Upper lobe of left lung (tissue), 4 donors: ENCODE measurements at regions not wholly inside any gene's neighbourhood (a gene's known extent, or its start where the extent isn't known, plus 50 kb on each side); places are given as distances from the start of the nearest gene placed in this dataset.

ENCODE experiments used
- EP300 ChIP-seq, 4 donors: sonication (generic); formaldehyde crosslinking; IDR thresholded peaks; one replicate each; pipeline ENCODE4 v1.5.1; 2017; ENCODE audit warnings: antibody characterized with exemption in 4 of 4, control low read depth in 2 of 4
- POLR2A ChIP-seq, 4 donors: fragments of 450-650 bp; IDR thresholded peaks; one replicate each; pipeline ENCODE4 v1.5.1; 2016 to 2017; ENCODE audit warnings: antibody characterized with exemption in 4 of 4, mild to moderate bottlenecking in 2 of 4
- POLR2AphosphoS5 ChIP-seq, 2 donors: sonication (generic); formaldehyde crosslinking; IDR thresholded peaks; one replicate each; pipeline ENCODE4 v1.5.1; 2017; ENCODE audit warnings: antibody characterized with exemption in 2 of 2
- TF ChIP-seq, protein P1 (sequence below), 6 experiments: fragments of 450-650 bp in 4 of 6; fragments of 200-600 bp in 2 of 6; sonication (generic) in 2 of 6; IDR thresholded peaks; one replicate each; pipeline ENCODE4 v1.5.1; 2016 to 2019; ENCODE audit warnings: antibody characterized with exemption in 6 of 6

DNA sequence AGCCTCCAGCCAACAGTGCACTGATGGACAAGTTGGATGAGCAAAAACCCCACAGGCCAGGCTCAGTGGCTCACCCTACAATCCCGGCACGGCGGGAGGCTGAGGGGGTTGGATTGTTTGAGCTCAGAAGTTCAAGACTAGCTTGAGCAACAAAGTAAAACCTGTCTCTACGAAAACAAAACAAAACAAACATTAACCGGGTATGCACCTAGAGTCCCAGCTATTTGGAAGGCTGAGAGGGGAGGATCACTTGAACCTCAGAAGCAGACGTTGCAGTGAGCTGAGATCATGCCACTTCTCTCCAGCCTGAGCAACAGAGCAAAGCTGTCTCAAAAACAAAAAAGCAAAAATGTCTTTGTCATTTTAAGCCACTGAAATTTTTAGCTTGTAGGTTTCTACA, 55.1 kb upstream of the DMRT1 start:
- TF ChIP-seq, protein P1, sequence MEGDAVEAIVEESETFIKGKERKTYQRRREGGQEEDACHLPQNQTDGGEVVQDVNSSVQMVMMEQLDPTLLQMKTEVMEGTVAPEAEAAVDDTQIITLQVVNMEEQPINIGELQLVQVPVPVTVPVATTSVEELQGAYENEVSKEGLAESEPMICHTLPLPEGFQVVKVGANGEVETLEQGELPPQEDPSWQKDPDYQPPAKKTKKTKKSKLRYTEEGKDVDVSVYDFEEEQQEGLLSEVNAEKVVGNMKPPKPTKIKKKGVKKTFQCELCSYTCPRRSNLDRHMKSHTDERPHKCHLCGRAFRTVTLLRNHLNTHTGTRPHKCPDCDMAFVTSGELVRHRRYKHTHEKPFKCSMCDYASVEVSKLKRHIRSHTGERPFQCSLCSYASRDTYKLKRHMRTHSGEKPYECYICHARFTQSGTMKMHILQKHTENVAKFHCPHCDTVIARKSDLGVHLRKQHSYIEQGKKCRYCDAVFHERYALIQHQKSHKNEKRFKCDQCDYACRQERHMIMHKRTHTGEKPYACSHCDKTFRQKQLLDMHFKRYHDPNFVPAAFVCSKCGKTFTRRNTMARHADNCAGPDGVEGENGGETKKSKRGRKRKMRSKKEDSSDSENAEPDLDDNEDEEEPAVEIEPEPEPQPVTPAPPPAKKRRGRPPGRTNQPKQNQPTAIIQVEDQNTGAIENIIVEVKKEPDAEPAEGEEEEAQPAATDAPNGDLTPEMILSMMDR (IDR thresholded peaks at IDR 0.05) = no peak
- TF ChIP-seq POLR2AphosphoS5 (IDR thresholded peaks at IDR 0.05) = no peak
- no peak for TF ChIP-seq POLR2A (IDR thresholded peaks at IDR 0.05)
- TF ChIP-seq EP300 (IDR thresholded peaks at IDR 0.05) = no peak
